ENCODE measurements at regions not wholly inside any gene's neighbourhood (a gene's known extent, or its start where the extent isn't known, plus 50 kb on each side); places are given as distances from the start of the nearest gene placed in this dataset.

GRCh38 chr4:170581322-170581721, 491.6 kb upstream of the AADAT start:
- H3K9me3 ChIP-seq: peaks cover 0 to 4% of the 10 kb centered on the region in 2 donors
- H3K27ac ChIP-seq: no peak overlapping the region
- no peaks in the 10 kb centered on the region for H3K4me1 ChIP-seq
- no peak for DNase-seq (ENCODE audit: low spot score)
- H3K4me3 ChIP-seq: no peak overlapping the region
- no peaks in the 10 kb centered on the region for H3K36me3 ChIP-seq
- H3K27me3 ChIP-seq: no peaks in the 10 kb centered on the region
- TF ChIP-seq, protein P1, sequence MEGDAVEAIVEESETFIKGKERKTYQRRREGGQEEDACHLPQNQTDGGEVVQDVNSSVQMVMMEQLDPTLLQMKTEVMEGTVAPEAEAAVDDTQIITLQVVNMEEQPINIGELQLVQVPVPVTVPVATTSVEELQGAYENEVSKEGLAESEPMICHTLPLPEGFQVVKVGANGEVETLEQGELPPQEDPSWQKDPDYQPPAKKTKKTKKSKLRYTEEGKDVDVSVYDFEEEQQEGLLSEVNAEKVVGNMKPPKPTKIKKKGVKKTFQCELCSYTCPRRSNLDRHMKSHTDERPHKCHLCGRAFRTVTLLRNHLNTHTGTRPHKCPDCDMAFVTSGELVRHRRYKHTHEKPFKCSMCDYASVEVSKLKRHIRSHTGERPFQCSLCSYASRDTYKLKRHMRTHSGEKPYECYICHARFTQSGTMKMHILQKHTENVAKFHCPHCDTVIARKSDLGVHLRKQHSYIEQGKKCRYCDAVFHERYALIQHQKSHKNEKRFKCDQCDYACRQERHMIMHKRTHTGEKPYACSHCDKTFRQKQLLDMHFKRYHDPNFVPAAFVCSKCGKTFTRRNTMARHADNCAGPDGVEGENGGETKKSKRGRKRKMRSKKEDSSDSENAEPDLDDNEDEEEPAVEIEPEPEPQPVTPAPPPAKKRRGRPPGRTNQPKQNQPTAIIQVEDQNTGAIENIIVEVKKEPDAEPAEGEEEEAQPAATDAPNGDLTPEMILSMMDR (IDR thresholded peaks at IDR 0.05): no peak

GRCh38 chr4:170580651-170581050, 490.9 kb upstream of the AADAT start:
- Histone ChIP-seq H3K27me3 (no peaks in the 10 kb centered on the region), H3K36me3 (no peaks in the 10 kb centered on the region), H3K4me1 (no peaks in the 10 kb centered on the region), H3K9me3 (peaks cover 0 to 4% of the 10 kb centered on the region in 2 donors), H3K27ac (no peak overlapping the region), H3K4me3 (no peak overlapping the region)
- TF ChIP-seq, protein P1 (IDR thresholded peaks at IDR 0.05): peak in 1 of 2 donors; percentile 14
- no peak for DNase-seq (ENCODE audit: low spot score)

GRCh38 chr4:170538821-170539473, 449.2 kb upstream of the AADAT start:
- Histone ChIP-seq H3K4me1 (no peaks in the 10 kb centered on the region), H3K4me3 (no peak overlapping the region), H3K27me3 (no peaks in the 10 kb centered on the region), H3K36me3 (no peaks in the 10 kb centered on the region), H3K27ac (no peak overlapping the region), H3K9me3 (peaks cover 0 to 6% of the 10 kb centered on the region in 2 donors)
- TF ChIP-seq, protein P1 (IDR thresholded peaks at IDR 0.05): no peak
- DNase-seq (ENCODE audit: low spot score): no peak

DNA sequence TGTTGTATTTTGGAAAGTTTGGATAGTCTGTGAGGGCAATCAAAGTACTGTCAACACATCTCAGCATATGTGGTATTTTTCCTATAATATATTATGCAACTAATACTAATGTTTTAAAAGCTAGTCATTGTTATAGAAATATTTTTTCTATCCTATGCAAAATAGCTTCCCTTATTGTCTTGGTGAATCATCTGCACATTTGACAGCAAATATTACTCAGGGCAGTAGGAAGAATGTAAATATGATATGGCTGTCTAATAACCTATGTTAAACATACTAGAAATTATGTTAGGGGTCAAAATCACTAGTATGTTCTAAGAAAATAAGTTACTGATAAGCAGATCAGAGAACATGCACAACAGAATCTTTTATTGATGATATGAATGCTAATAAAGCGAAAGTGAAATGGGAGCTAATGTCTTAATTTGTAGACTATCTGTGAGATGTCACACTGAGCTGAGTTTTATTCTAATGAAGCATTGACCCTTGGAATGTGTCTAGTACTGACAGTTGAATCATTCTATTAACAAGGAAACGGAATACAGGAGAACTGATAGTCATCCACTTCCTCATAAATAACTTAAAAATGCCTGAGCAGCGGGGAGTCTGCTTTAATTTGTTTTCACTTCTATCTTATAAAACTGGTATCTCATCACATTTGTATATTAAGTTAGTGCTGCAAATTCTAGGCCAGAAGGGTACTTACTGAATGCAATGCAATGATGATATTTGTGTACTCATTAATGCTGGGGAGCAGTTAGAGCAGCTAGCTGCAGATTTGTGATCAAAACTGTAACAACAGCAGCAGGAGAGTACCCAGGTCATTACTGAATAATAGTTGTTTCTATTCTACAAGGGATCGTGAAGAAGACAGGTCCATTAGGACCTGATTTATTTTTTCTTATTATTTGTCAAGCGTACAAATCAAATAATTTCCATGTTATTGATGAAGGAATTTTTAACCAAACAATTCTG, 440.3 kb upstream of the AADAT start:
- no peaks in the 10 kb centered on the region for H3K36me3 ChIP-seq
- no peaks in the 10 kb centered on the region for H3K27me3 ChIP-seq
- no peaks in the 10 kb centered on the region for H3K4me1 ChIP-seq
- TF ChIP-seq, protein P1 (IDR thresholded peaks at IDR 0.05): no peak
- no peak for DNase-seq (ENCODE audit: low spot score)
- H3K9me3 ChIP-seq: no peaks in the 10 kb centered on the region
- no peak overlapping the region for H3K27ac ChIP-seq
- H3K4me3 ChIP-seq: no peak overlapping the region

GRCh38 chr4:170526471-170526870, 436.7 kb upstream of the AADAT start:
- no peaks in the 10 kb centered on the region for H3K4me1 ChIP-seq
- H3K9me3 ChIP-seq: no peaks in the 10 kb centered on the region
- no peak overlapping the region for H3K27ac ChIP-seq
- no peaks in the 10 kb centered on the region for H3K36me3 ChIP-seq
- H3K27me3 ChIP-seq: no peaks in the 10 kb centered on the region
- no peak for DNase-seq (ENCODE audit: low spot score)
- H3K4me3 ChIP-seq: no peak overlapping the region
- TF ChIP-seq, protein P1 (IDR thresholded peaks at IDR 0.05): no peak

Data from right atrium auricular region (tissue), 2 donors.